GM23248 (cell line): ENCODE measurements at regions not wholly inside any gene's neighbourhood (a gene's known extent, or its start where the extent isn't known, plus 50 kb on each side); places are given as distances from the start of the nearest gene placed in this dataset.

ENCODE experiments used
- EZH2 ChIP-seq: fragments of 200-600 bp; sonication (generic); IDR thresholded peaks from 2 replicates; pipeline ENCODE4 v1.6.1; 2018; ENCODE audit warnings: antibody characterized with exemption, mild to moderate bottlenecking; ENCODE audit not compliant: insufficient read depth, poor library complexity, severe bottlenecking
- EZH2phosphoT487 ChIP-seq: fragments of 200-600 bp; sonication (generic); IDR thresholded peaks from 2 replicates; pipeline ENCODE4 v1.6.1; 2018; ENCODE audit warnings: antibody characterized with exemption, moderate library complexity, mild to moderate bottlenecking, low read depth; ENCODE audit not compliant: insufficient read depth

DNA sequence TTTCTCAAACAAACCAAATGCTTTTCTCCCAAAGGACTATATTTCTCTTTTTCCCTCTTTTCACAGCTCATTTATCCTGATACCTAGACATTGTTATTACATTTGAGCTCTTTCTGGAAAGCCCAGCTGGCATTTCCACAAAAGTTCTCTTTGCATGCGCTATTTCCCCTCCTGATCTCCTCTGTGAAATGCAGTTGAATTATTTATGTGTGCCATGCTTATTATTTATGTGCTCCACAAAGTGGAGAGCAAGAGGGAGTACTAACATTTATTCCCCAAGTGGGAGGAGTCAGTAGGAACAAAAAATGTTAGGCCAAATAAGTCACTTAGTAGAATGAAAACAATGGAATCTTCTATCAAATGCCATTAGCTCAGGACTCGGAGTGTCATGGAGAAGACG is 626.6 kb upstream of the IGFBP7 start:
- no peak for TF ChIP-seq EZH2
- no peak for TF ChIP-seq EZH2phosphoT487
